ENCODE measurements at regions not wholly inside any gene's neighbourhood (a gene's known extent, or its start where the extent isn't known, plus 50 kb on each side); places are given as distances from the start of the nearest gene placed in this dataset.
A peak's percentile ranks its signal among the peaks of the same experiment; 100 is the strongest.

DNA sequence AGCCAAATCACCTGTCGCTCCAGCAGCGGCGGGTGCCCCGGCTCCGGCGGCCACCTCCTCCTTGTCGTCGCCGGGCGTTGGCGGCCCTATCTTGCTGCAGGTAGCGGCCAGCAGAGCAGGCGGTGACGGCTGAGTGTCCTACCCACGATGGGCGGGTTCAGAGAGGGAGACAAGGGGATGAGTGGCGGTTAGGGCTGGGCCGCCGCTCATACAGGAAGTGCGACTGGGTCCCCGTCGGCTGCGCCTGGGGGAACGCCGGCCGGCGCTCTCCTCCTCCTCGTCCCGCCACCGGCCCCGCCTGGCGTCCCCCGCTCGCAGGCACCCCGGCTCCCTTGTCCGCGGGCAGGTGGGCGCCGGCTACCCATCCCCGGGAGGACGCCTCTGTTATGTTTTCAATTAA, 1692.0 kb downstream of the SLITRK5 start:
- Histone ChIP-seq H3K4me3 (no peak overlapping the region), H3K27ac (no peak overlapping the region), H3K36me3 (no peaks in the 10 kb centered on the region), H3K27me3 (no peaks in the 10 kb centered on the region), H3K4me1 (no peaks in the 10 kb centered on the region), H3K9me3 (no peaks in the 10 kb centered on the region)
- intact Hi-C loops (cut with DNase I): no loop called here
- DNase-seq: no peak
- TF ChIP-seq POLR2A (IDR thresholded peaks at IDR 0.05) (no peak), POLR2AphosphoS5 (IDR thresholded peaks at IDR 0.05) (no peak), EP300 (IDR thresholded peaks at IDR 0.05) (no peak)
- TF ChIP-seq, protein P1, sequence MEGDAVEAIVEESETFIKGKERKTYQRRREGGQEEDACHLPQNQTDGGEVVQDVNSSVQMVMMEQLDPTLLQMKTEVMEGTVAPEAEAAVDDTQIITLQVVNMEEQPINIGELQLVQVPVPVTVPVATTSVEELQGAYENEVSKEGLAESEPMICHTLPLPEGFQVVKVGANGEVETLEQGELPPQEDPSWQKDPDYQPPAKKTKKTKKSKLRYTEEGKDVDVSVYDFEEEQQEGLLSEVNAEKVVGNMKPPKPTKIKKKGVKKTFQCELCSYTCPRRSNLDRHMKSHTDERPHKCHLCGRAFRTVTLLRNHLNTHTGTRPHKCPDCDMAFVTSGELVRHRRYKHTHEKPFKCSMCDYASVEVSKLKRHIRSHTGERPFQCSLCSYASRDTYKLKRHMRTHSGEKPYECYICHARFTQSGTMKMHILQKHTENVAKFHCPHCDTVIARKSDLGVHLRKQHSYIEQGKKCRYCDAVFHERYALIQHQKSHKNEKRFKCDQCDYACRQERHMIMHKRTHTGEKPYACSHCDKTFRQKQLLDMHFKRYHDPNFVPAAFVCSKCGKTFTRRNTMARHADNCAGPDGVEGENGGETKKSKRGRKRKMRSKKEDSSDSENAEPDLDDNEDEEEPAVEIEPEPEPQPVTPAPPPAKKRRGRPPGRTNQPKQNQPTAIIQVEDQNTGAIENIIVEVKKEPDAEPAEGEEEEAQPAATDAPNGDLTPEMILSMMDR (IDR thresholded peaks at IDR 0.05): no peak
- WGBS, 2 donors: 93 to 95% methylated on average over 41 of the region's 41 CpGs

DNA sequence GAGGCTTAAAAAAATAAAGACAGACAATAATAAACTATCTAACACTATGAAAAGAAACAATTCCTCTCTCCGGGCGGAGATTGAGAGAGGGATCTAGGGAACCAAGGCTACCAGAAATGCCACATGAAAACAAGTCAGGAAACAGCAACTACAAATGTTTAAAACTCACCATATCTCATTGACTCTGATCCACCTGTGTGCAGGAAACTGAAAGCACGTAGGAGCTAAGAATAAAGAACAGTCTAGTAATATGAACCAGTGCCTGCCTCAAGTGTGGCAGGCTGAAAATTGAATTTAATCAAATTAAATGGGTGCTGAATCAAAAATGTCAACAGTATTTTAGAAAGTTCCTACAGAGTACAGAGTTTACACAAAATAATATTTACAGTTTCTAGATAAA, 1701.0 kb downstream of the SLITRK5 start:
- H3K27ac ChIP-seq: no peak overlapping the region
- no peaks in the 10 kb centered on the region for H3K27me3 ChIP-seq
- DNase-seq: no peak
- no peaks in the 10 kb centered on the region for H3K9me3 ChIP-seq
- no peaks in the 10 kb centered on the region for H3K36me3 ChIP-seq
- TF ChIP-seq POLR2AphosphoS5 (IDR thresholded peaks at IDR 0.05) (no peak), POLR2A (IDR thresholded peaks at IDR 0.05) (no peak), EP300 (IDR thresholded peaks at IDR 0.05) (no peak)
- TF ChIP-seq, protein P1 (IDR thresholded peaks at IDR 0.05): no peak
- WGBS, 2 donors: 63 to 77% methylated on average over 3 of the region's 3 CpGs
- intact Hi-C loops (cut with DNase I): no loop called here
- no peak overlapping the region for H3K4me3 ChIP-seq
- peaks cover 0 to 10% (median 4%) of the 10 kb centered on the region in 4 donors for H3K4me1 ChIP-seq

DNA sequence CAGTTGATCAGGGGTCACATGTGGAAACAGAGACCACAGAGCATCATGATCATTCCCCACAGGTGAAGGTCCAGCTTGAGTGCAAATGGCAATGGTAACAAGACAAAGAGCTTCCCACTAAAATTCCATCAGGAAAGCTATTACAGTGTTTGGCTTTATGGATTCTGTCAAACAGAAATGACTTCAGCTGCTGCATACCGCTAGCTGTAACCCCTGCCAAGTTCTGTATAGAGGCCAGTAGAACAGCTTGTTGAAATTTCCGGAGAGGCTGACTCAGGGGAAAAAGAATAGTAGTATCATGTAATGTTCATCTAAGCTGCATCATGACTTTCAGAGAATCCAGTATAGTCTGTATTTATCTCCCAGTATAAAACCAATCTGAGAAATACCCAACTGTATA, 1704.7 kb downstream of the SLITRK5 start:
- H3K9me3 ChIP-seq: no peaks in the 10 kb centered on the region
- intact Hi-C loops (cut with DNase I): no loop called here
- H3K36me3 ChIP-seq: no peaks in the 10 kb centered on the region
- peak overlapping the region in 1 of 4 donors; percentile 15 for H3K27ac ChIP-seq
- no peak overlapping the region for H3K4me3 ChIP-seq
- no peak for DNase-seq
- peaks cover 0 to 10% (median 4%) of the 10 kb centered on the region in 4 donors for H3K4me1 ChIP-seq
- no peaks in the 10 kb centered on the region for H3K27me3 ChIP-seq
- whole genome bisulfite sequencing, 2 donors: 40 to 51% methylated on average over 2 of the region's 2 CpGs
- no peak for TF ChIP-seq POLR2AphosphoS5 (IDR thresholded peaks at IDR 0.05)
- TF ChIP-seq, protein P1 (IDR thresholded peaks at IDR 0.05): no peak
- no peak for TF ChIP-seq POLR2A (IDR thresholded peaks at IDR 0.05)
- TF ChIP-seq EP300 (IDR thresholded peaks at IDR 0.05): no peak

DNA sequence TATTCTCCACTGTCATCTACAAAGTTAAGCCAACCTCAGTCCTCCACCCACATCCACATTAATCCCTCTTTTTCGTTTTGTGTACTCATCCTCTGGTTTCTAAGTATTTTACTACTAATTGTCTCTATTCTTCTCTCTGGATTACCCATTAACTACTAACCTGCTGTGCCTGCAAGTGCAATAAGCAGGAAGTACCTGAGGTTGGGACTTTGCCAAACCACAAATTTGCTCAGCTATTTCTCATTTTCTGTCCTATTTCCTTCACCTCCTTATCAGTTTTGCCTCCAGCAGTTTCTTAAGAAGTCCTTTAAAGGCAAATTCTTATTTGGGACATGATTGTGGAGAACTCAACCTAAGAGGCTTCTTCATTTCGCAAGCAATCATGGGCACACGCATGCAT, 1708.9 kb downstream of the SLITRK5 start:
- DNase-seq: no peak
- no peaks in the 10 kb centered on the region for H3K9me3 ChIP-seq
- H3K27me3 ChIP-seq: no peaks in the 10 kb centered on the region
- intact Hi-C loops (cut with DNase I): no loop called here
- no peaks in the 10 kb centered on the region for H3K36me3 ChIP-seq
- no peak overlapping the region for H3K4me3 ChIP-seq
- H3K4me1 ChIP-seq: peaks cover 0 to 10% (median 4%) of the 10 kb centered on the region in 4 donors
- no peak for TF ChIP-seq POLR2AphosphoS5 (IDR thresholded peaks at IDR 0.05)
- TF ChIP-seq EP300 (IDR thresholded peaks at IDR 0.05): no peak
- TF ChIP-seq, protein P1 (IDR thresholded peaks at IDR 0.05): no peak
- no peak for TF ChIP-seq POLR2A (IDR thresholded peaks at IDR 0.05)
- 38 to 58% methylated on average over 3 of the region's 3 CpGs for WGBS, 2 donors
- no peak overlapping the region for H3K27ac ChIP-seq

DNA sequence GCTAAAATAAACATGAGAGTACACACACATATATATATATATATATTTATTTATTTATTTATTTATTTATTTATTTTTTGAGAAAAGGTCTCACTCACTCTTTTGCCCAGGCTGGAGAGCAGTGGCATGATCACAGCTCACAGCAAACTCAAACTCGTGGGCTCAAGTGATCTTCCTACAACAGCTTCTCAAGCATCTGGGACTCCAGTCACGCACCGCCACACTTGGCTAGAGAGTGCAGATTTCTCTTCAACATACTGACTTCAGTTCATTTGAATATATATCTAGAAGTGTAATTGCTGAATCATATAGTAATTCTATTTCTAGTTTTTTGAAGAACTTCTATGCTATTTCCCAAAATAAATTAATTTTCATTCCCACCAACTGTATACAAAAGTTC, 1711.8 kb downstream of the SLITRK5 start:
- DNase-seq: no peak
- Histone ChIP-seq H3K4me1 (no peaks in the 10 kb centered on the region), H3K27ac (no peak overlapping the region), H3K27me3 (no peaks in the 10 kb centered on the region), H3K9me3 (no peaks in the 10 kb centered on the region), H3K36me3 (no peaks in the 10 kb centered on the region), H3K4me3 (no peak overlapping the region)
- 90 to 92% methylated on average over 3 of the region's 3 CpGs for WGBS, 2 donors
- intact Hi-C loops (cut with DNase I): no loop called here
- TF ChIP-seq EP300 (IDR thresholded peaks at IDR 0.05): no peak
- TF ChIP-seq POLR2A (IDR thresholded peaks at IDR 0.05): no peak
- TF ChIP-seq POLR2AphosphoS5 (IDR thresholded peaks at IDR 0.05): no peak

Data from sigmoid colon (tissue), 6 donors.